HG03097 (cell line): ENCODE measurements at regions not wholly inside any gene's neighbourhood (a gene's known extent, or its start where the extent isn't known, plus 50 kb on each side); places are given as distances from the start of the nearest gene placed in this dataset.

ENCODE experiments used
- ATAC-seq: cut with Tn5 transposase; IDR thresholded peaks from one replicate; pipeline ENCODE4 v1.9.1; 2021; ENCODE audit not compliant: unreplicated experiment, low FRiP score

DNA sequence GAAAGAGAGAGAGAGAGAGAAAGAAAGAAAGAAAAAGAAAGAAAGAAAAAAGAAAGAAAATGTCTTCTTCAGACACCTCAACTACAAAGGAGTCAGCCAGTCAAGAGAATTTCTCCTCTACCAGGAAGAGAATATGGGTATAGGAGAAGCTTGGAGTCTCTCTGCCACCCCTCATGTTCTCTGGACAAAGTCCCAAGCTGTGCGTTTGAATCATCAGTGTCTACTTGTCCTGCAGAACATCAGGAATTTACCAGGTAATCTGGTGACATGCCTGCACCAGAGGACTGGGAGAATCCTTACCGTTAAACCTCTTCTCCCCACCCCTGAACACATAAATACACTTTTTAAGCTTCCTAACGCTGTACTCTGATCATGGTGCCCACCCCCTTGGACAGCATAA lies 119.5 kb downstream of the TM9SF2 start:
- no peak for ATAC-seq

DNA sequence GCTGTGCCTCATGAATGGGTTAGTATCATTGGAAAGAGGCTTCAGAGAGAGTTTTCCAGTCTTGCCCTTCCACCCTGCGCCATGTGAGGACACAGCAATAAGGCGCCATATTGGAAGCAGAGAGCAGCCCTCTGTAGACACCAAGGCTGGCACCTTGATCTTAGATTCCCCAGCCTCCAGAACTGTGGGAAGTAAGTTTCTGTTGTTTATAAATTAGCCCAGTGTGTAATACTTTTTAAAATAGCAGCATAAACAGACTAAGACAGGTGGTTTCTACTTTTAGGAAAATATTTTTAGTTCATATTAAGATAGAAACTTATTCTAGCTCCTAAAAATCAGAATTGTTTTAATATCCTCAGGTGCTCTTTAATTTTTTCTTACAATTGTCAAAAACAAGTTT lies 117.9 kb downstream of the TM9SF2 start:
- ATAC-seq = no peak

DNA sequence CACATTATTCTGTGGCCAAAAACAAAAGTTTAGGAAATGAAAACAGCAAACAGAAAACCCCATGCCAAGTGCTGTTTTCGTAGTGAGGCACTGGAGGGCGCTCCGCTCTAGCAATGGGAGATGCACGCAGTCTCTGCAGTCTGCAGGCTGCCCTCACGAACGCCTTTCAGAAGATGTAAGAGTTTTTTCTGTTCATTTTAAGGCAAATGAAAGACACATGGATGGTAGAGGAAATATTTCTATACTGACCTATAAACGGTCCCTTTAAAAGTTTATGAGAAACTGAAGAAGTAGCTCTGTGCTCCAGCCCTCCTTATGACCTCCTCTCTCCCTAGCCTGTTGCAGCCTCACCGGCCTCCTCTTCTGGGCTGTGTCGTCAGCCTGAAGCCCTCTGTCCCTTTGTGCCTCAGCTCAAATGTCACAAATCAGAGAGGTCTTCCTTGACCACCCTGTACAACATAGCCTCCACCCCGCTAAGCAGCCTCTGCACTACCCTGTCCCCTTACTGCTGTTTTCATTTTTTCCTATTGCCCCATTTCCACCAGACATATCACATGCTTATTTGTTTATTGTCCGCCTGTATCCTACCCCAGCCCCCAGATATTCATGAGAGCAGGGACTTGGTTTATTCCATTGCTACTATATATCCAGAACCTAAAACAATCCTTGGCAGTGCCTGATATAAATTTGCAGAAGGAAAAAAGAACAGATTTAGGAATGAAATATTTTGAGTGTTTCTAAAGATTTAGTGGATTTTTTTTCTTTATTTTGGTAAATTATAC lies 116.4 kb downstream of the TM9SF2 start:
- no peak for ATAC-seq

DNA sequence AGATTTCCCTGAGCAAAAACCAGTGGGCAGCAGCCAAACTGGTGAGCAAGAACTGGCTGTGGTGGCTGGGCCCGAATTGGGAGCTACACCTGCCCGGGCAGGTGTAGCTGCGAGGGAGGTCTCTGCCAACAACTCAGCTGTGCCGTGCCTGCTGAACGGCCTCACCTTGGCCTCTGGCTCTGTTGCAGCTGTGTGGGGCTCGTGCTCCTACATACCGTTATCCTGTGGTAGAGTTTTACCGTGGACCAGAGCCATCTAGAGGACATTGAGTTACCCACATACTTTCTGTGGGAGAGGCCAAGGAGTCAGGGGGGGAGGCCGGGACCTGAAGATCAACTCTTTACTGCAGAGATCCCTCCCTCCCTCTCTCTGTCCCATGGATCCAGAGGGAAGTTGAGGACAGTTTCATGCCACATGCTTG lies 113.2 kb downstream of the TM9SF2 start:
- ATAC-seq = no peak
